Parathyroid adenoma (tissue), 2 donors: ENCODE measurements at regions not wholly inside any gene's neighbourhood (a gene's known extent, or its start where the extent isn't known, plus 50 kb on each side); places are given as distances from the start of the nearest gene placed in this dataset.

Source experiments
- H2AFZ ChIP-seq: fragments of 300-600 bp; sonication (generic); one replicate; pipeline ENCODE4 v1.7.0; 2017; ENCODE audit warnings: antibody characterized with exemption, mild to moderate bottlenecking
- H3K27ac ChIP-seq: fragments of 300-600 bp; sonication (generic); one replicate; pipeline ENCODE4 v1.7.0; 2017
- H3K27me3 ChIP-seq: fragments of 300-600 bp; sonication (generic); one replicate; pipeline ENCODE4 v1.7.0; 2017; ENCODE audit warnings: low read length; ENCODE audit not compliant: control insufficient read depth, insufficient read depth
- H3K36me3 ChIP-seq: fragments of 300-600 bp; sonication (generic); one replicate; pipeline ENCODE4 v1.7.0; 2017; ENCODE audit warnings: low read length; ENCODE audit not compliant: control insufficient read depth, insufficient read depth
- H3K4me1 ChIP-seq: fragments of 300-600 bp; sonication (generic); one replicate; pipeline ENCODE4 v1.7.0; 2017; ENCODE audit warnings: control low read depth
- H3K4me2 ChIP-seq: fragments of 300-600 bp; sonication (generic); one replicate; pipeline ENCODE4 v1.7.0; 2017; ENCODE audit warnings: low read length
- H3K4me3 ChIP-seq: fragments of 300-600 bp; sonication (generic); one replicate; pipeline ENCODE4 v1.7.0; 2017; ENCODE audit warnings: low read depth, low read length
- H3K79me2 ChIP-seq: fragments of 300-600 bp; sonication (generic); one replicate; pipeline ENCODE4 v1.7.0; 2017; ENCODE audit warnings: control low read depth
- H3K9ac ChIP-seq: fragments of 300-600 bp; sonication (generic); one replicate; pipeline ENCODE4 v1.7.0; 2017; ENCODE audit warnings: mild to moderate bottlenecking
- H3K9me3 ChIP-seq: fragments of 300-600 bp; sonication (generic); one replicate; pipeline ENCODE4 v1.7.0; 2017; ENCODE audit warnings: low read length; ENCODE audit not compliant: control insufficient read depth
- CTCF ChIP-seq: fragments of 300-600 bp; sonication (generic); IDR thresholded peaks from one replicate; pipeline ENCODE4 v1.7.0; 2017; ENCODE audit warnings: antibody characterized with exemption, mild to moderate bottlenecking
- donor health status: primary hyperparathyroidism.

GRCh38 chr4:3391422-3391821 is 50.3 kb upstream of the HGFAC start:
- Histone ChIP-seq H3K36me3 (no peaks in the 10 kb centered on the region), H3K4me1 (no peaks in the 10 kb centered on the region), H3K9me3 (no peaks in the 10 kb centered on the region)

More at GRCh38 chr4:3391422-3391821, 50.3 kb upstream of the HGFAC start:
- Histone ChIP-seq H3K4me2 (no peak overlapping the region), H3K9ac (no peak overlapping the region), H3K27ac (no peak overlapping the region), H3K79me2 (no peaks in the 10 kb centered on the region), H2AFZ (no peak overlapping the region), H3K4me3 (no peak overlapping the region), H3K27me3 (no peaks in the 10 kb centered on the region)
- no peak for TF ChIP-seq CTCF
